HG03342 (cell line): ENCODE measurements at regions not wholly inside any gene's neighbourhood (a gene's known extent, or its start where the extent isn't known, plus 50 kb on each side); places are given as distances from the start of the nearest gene placed in this dataset.
"Not testable (repeated sequence)": the region's sequence is repeated elsewhere in the genome, so short reads cannot be mapped to it uniquely, and the experiment has no call there.

ENCODE experiments used
- ATAC-seq: cut with Tn5 transposase; IDR thresholded peaks from one replicate; pipeline ENCODE4 v1.9.1; 2021; ENCODE audit warnings: mild to moderate bottlenecking, moderate library complexity; ENCODE audit not compliant: unreplicated experiment

DNA sequence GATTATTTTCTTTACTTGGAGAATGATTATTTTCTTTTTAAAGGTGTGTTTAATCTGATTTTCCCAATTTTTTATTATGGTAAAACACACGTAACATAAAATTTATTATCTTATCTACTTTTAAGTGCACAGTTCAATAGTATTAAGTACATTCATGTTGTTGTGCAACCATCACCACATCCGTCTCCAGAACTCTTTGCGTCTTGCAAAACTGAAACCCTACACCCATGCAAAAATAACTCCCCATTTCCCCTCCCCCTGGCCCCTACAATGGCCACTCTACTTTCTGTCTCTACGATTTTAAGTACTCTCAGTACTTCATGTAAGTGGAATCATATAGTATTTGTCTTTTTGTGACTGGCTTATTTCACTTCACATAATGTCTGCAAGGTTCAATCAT lies 230.7 kb downstream of the SATB1 start:
- ATAC-seq, result no peak

DNA sequence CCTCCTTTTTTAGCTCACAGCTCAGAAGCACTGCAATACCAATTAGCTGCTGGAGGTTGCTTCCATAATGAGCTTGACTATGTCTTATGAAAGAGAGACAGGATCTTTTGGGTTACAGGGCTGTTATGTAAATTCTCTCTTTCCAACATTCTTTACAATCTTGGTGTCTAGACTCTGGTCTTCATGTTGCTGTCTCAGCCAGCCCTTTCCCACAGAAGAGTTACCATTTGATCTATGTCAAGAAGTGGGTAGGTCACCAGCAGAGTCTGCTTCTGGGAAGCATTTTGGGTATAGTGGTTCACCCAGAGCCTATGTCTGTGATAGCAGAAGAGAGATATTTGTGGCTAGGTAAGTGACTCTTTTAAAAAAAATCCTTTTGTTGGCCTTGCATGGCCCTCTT lies 234.5 kb downstream of the SATB1 start:
- ATAC-seq, result no peak

DNA sequence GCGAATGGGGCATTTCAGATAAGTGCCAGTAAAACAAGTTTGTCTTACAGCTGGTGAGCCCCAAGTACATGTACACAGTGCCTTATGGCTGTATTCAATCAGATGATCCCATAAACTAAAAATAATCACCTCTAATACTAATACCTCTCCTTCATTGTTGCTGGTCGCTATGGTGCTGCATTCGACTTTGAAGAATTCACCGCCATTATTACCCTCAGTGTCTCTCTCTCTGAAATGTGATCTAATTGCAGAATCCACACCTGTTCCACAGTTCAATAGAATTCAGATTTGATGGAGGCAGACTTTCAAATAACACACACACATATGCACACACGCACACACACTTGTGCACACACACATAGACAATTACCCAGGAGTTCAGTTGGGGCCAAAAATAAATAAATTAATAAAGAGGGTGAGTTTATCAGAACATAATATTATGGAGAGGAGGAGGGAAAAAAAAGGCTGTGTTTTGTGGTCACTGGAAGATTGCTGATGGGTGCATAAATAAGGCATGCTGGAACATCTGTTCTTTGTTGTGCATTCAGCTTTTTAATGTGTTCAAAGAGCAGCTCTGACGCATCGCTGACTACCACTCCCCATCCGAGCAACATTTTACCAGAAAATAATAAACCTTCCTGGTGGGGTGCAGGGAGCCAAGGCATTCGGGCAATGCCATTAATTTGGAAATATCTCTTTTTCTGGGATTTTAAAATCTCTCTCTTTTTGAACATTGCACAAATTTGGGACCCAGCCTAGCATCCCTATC lies 235.7 kb downstream of the SATB1 start:
- no peak for ATAC-seq

DNA sequence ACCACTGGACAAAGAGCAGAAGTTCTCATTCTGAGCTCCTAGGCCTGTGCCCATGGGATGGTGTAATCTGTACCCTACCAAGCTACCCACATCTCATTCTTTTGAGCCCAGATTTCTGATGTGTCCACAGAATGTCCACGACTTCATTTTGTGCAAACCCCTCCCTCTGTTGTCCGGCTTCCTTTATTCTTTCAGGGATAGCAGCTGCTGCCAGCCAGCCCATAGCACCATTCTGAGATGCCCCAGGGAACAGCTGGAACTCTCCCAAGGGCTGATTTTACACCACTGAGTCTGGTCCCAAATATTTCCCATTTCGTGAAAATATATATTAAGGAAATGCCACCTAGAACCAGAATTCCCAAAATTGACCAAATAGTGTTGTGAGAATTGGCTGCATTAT lies 236.6 kb downstream of the SATB1 start:
- no peak for ATAC-seq

DNA sequence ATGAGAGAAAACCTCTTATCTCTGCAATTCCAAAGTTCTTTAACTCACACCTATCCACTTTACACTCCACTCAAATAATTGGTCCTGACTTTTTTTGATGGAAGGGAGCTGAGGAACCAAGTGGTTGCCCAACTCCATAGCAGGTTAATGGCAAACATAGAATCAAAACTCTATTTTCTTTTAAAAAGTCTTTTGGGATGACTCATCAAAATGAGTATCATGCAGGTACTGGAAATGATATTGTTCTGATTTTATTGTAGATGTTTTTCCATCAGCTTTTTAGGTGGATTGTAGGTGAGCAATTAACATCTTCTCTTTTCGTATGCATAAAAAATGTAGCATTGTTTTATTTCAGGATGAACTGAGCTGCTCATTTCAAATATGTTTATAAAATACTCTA lies 239.5 kb downstream of the SATB1 start:
- no peak for ATAC-seq

DNA sequence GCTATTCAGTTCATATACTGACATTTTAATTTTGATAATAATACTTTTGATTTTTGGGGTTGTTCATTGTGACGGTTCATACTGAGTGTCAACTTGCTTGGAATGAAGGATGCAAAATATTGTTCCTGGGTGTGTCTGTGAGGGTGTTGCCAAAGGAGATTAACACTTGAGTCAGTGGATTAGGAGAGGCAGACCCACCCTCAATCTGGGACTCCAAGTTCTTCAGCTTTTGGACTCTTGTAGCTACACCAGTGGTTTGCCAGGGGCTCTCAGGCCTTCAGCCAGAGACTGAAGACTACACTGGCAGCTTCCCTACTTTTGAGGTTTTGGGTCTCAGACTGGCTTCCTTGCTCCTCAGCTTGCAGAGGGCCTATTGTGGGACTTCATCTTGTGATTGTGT lies 242.2 kb downstream of the SATB1 start:
- ATAC-seq, result not testable (repeated sequence)

DNA sequence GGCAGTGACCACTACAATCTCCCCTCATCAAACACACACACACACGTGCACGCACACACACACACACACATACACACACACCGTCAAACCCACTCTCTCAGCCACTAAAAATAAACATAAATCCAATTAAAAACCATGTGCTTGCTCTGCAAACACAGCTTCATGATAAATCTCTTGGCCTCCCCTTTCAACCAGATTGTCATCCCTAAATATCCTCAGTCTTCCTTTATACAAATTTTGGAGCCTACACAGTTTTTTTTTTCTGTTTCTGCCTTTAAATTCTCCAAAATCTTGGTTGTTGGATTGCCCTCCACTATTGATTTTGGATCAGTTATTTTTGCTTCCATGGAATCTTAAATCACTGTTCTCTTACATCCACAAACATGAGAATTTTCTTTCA lies 245.6 kb downstream of the SATB1 start:
- ATAC-seq, result no peak

DNA sequence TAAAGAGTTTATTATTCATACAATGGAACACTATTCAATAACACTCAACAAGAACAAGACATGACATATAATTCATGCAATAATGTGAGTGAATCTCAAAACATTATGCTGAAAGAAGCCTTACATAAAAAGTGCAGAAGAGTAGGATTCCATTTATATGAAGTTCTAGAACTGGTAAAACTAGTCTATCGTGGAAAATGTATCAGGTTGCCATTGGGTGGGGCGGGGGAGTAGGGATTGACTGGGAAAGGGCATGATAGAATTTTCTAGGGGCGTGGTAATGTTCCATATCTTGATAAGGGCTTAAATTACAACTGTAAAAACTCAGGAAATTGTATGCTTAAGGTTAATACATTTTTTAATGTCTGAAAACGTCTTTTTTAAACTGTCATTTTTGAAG lies 247.9 kb downstream of the SATB1 start:
- no peak for ATAC-seq

DNA sequence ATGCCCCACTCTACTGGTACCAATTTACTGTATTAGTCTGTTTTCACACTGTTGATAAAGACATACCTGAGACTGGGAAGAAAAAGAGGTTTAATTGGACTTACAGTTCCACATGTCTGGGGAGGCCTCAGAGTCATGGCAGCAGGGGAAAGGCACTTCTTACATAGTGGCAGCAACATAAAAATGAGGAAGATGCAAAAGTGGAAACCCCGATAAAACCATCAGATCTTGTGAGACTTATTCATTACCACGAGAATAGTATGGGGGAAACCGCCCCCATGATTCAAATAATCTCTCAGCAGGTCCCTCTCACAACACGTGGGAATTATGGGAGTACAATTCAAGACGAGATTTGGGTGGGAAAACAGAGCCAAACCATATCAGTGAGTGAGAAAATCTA lies 251.2 kb downstream of the SATB1 start:
- not testable (repeated sequence) for ATAC-seq

DNA sequence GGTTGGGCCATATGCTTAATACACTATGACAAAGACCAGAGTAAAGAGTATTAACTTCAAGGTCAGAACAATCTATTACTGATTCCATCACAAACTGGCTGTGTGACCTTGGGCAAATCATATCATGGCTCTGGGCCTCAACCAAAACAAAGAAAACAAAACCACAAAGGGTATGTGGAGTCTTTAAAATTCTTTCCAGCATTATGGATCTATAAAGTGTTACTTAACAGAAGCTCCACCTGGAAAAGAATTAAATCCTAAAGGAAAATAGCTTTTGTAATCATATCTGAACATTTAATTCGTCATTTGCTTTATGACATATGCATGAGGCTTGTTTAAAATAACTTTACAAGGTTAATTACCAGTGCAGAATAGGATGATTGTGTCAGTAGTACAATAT lies 265.5 kb downstream of the SATB1 start:
- no peak for ATAC-seq

DNA sequence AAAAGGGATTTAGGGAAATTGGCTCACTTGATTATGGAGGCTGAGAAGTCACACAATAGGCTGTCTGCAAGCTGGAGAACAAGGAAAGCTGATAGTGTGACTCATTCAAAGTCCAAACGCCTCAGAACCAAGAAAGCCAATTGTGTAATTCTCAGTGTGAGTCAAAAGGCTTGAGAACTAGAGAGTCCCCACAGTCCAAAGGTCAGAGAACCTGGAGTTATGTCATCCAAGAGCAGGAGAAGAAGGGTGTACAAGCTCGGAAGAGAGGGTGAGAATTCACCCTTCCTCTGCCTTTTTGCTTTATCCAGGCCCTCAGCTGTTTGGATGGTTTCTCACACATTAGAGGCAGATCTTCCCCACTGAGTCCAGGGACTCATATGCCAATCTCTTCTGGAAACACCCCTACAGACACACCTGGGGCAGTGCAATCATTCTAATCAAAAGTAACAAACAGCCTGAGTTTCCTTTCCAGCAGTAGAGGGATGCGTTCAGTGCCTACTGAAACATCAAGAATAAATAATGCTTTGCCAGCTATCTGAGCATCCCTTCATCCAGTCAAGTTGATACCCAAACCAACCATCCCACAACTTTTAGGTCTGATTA lies 271.5 kb downstream of the SATB1 start:
- peak; percentile 57 for ATAC-seq

DNA sequence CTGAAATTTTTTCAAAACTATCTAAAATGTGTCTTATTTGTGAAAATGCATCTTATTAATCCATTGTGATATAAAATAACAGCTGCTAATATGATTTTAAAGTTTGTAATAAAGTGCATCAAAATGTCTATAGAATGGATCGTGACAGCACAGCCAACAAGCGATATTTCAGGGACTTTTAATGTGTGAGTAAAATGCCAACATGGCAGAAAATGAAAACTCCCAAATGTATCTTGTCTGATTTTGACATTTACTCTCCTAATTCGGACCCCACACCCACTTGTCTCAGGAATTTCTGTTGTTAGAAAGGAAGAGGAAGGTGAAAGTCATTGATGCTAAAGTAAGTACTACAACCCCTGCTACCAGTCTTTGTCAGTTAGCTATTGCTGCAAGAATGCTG lies 273.9 kb downstream of the SATB1 start:
- no peak for ATAC-seq

DNA sequence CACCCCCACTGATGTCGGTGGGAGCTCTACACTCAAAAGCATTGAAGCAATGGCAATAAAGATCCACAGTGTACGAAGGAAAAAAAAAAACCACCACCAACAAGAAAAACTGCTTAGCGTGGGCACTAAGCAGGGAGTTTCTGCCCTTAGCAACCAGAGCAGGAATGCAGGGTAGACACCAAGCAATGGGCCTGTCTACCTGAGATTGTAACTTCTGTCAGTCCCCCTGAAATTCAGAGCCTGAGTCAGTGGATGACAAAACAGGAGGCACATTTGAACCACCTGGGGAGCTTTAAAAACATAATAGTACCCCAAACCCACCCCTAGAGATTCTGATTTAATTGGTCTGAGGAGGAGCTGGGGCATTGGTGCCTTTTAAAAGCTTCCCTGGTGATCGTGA lies 275.2 kb downstream of the SATB1 start:
- ATAC-seq, result no peak

DNA sequence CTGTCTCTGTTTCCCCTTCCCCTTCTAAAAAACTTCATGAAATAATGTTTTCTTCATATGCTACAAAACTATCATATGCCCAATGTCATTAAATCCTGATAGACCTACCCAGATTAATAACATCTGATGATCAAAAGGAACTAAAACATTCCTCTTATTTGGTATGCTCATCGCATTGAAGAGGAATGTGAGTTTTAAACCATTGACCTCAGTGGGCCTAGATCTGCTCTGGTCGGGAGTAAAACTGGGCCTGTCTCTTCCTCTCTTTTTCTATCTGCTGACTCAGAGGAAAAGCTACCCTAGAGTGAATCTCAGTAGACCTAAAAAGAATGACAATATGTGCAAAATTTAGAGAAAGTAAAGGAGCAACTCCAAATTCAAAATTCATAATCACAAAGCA lies 275.8 kb downstream of the SATB1 start:
- ATAC-seq, result no peak

DNA sequence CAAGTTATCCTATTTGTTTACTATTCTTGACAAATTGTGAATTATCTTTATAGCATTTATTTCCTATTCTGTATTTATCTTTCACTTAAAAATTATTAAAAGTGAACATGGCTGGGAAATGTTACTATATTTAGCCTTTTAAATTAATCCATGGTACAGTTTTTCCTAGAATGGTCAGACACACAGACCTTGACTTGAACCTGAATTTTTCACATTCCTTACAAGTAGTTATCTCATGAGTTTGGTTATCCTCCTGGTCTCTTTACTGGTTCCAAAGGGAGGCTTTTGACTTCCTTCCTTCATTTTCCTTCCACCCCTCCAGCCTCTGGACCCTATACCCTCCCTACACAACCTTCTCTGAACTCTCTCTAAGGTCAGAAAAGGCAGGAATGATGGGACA lies 280.6 kb downstream of the SATB1 start:
- ATAC-seq, result no peak

DNA sequence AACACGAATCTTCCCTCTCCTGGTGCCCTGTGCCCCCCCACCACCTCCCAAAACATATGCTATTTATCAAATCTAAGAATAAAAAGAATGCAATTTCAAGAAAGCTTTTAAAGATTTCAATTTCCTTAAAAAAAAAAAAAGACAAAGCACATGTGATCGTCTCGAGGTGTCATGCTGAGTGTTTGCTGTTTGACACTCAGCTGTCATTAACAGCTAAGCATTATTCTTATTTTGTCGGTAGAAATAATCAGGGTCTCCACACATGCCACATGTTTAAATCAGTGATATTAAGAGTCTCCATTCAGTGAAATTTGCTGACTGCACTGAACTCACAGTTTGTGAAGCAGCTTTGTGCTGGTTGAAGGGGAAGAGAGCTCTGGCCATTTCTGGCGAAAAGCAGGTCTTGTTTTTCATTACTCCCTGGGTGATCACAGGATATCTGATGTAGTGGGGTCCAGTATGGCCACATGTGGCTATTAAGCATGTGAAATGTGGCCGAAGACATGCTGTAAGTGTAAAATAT lies 281.8 kb downstream of the SATB1 start:
- no peak for ATAC-seq

DNA sequence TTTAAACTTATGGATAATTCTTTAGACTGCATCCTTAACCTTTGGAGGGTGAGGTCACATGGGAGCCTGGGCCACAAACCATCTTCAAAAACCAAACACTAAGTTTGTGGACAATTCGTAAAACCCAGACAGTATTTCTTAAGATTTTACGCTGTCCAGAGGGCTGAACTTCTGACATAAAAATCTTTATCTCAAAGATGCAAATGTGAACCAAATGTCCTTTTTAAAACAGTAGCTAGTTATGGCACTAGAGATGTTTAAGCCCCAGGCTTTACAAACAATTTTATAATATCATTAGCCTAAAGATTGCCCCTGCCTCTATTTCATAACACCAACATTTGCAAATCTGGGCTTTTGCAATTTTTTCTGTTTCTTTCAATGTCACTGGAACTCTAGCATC lies 287.2 kb downstream of the SATB1 start:
- ATAC-seq, result no peak

DNA sequence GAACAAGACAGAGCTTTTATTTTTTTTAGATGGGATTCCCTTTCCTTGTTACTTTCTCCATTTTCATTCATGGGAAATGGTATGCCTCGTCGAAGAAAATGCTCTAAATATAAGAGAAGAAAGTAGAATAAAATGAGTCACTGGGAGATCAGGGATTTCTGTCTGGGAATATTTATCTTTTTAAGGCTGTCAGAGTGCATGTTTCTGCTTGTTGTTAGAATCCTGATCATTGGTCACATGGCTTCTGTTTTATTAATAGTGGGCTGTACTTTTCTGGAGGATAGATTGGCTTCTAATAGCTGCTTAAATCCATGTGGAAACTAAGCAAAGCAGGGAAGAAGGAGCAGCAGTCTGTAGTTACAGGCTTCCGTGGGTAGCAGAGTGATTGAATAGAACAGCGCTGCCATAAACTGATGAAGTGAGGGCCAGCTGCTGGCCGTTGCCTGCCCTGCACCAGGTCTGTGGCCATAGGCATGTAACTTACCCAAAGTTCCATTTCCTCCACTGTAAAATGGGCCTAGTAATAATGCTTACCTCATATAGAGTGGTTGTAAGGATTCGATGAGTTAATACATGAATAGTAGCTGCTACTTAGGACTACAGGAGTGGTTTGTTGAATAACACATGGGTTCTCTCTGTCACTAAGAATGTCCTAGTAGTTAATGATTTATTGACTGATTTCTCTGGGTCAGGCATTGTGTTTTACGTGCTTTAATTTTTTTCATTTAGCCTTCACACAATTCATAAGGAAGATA lies 289.9 kb downstream of the SATB1 start:
- ATAC-seq, result no peak

DNA sequence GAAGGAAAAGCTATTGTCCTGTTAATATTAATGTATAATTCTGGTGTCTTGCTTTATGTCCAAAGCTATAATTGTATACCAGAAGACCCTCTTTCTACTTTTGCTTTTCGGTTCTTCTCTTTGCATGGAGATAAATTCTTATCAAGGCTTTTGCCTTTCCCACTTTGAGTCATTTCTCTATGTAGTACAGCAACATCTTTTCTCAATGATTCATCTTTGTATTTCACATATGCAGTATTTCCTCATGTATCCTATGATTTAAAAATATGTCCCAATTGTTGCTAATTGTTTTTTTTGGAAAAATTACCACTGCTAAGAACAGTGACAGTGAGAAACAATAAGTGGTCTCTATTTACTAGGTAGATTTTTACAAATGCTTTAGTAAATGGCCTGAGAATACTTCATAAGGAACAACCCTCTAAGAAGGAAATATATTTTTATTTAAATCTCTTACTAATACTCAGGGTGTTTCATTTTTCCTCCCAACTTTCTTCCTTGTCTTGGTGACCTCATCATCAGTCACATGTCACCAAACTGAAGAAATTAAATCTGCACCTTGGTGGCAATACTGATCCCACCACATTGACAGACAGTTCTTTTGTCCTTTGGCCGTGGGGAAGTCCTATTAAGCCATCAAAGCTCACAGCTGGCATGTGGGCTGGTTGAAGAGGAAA lies 290.6 kb downstream of the SATB1 start:
- peak; percentile 46 for ATAC-seq

DNA sequence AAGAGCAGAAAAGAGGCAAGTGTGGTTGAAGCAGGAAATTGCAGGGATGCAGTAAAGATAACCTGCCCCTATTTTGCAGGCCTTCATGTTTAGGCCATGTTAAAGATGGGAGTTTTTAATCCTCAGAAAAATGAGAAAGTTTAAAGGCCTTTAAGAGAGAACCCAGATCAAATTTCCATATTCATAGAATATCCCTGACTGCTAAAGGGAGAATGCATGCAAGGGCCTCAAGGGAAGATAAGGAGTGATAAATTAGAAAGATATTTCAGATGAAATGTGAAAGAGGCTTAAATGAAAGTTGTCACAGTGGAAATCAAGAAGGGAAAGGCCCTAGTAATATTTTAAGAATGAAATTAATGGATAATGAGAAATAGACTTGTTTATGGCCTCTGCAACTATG lies 292.1 kb downstream of the SATB1 start:
- no peak for ATAC-seq
